Astrocyte (in vitro differentiated cells and primary cell): ENCODE measurements at regions not wholly inside any gene's neighbourhood (a gene's known extent, or its start where the extent isn't known, plus 50 kb on each side); places are given as distances from the start of the nearest gene placed in this dataset.

Source experiments
- DNase-seq: peaks from one replicate; pipeline ENCODE4 v3.0.0-alpha.2; 2010; ENCODE audit warnings: low read depth
- FAIRE-seq: peaks from 2 replicates; lab custom pipeline; 2011; peaks lifted over from hg19 to GRCh38; lab: Jason Lieb, UNC
- H2AFZ ChIP-seq: 2 replicates; pipeline ENCODE4 v1.6.0; 2012; ENCODE audit warnings: low read depth, low read length, inconsistent platforms
- H3K27ac ChIP-seq: 2 replicates; pipeline ENCODE4 v1.5.1; 2011; ENCODE audit warnings: low read depth, low read length, inconsistent platforms
- H3K27me3 ChIP-seq: 2 replicates; pipeline ENCODE4 v1.6.0; 2011; ENCODE audit warnings: low read length, inconsistent platforms; ENCODE audit not compliant: insufficient read depth
- H3K36me3 ChIP-seq: 2 replicates; pipeline ENCODE4 v1.5.1; 2011; ENCODE audit warnings: low read length, inconsistent platforms; ENCODE audit not compliant: insufficient read depth
- H3K4me1 ChIP-seq: 2 replicates; pipeline ENCODE4 v1.5.1; 2011; ENCODE audit warnings: low read length, inconsistent platforms; ENCODE audit not compliant: insufficient read depth
- H3K4me2 ChIP-seq: 2 replicates; pipeline ENCODE4 v1.6.0; 2012; ENCODE audit warnings: low read length, inconsistent platforms
- H3K4me3 ChIP-seq: 2 replicates; pipeline ENCODE4 v1.5.1; 2011; ENCODE audit warnings: low read depth, mild to moderate bottlenecking, low read length, inconsistent platforms; ENCODE audit not compliant: insufficient read depth
- H3K79me2 ChIP-seq: 2 replicates; pipeline ENCODE4 v1.6.0; 2012; ENCODE audit warnings: mild to moderate bottlenecking, low read length, inconsistent platforms; ENCODE audit not compliant: insufficient read depth
- H3K9ac ChIP-seq: 2 replicates; pipeline ENCODE4 v1.6.0; 2012; ENCODE audit warnings: mild to moderate bottlenecking, low read length, inconsistent platforms
- H3K9me3 ChIP-seq: 2 replicates; pipeline ENCODE4 v1.5.1; 2012; ENCODE audit warnings: low read depth, mild to moderate bottlenecking, low read length, inconsistent platforms; ENCODE audit not compliant: insufficient read depth
- H4K20me1 ChIP-seq: 2 replicates; pipeline ENCODE4 v1.6.0; 2012; ENCODE audit warnings: low read length, inconsistent platforms; ENCODE audit not compliant: insufficient read depth
- H3K27ac Mint-ChIP-seq: one replicate; pipeline ENCODE4 v1.8.0; 2021; ENCODE audit warnings: mild to moderate bottlenecking, mixed read lengths; ENCODE audit not compliant: unreplicated experiment
- H3K27me3 Mint-ChIP-seq: one replicate; pipeline ENCODE4 v1.8.0; 2021; ENCODE audit warnings: low read depth, mixed read lengths; ENCODE audit not compliant: unreplicated experiment
- H3K36me3 Mint-ChIP-seq: one replicate; pipeline ENCODE4 v1.8.0; 2021; ENCODE audit warnings: low read depth, mixed read lengths; ENCODE audit not compliant: unreplicated experiment
- H3K4me1 Mint-ChIP-seq: one replicate; pipeline ENCODE4 v1.8.0; 2021; ENCODE audit warnings: low read depth, mixed read lengths; ENCODE audit not compliant: unreplicated experiment
- H3K4me3 Mint-ChIP-seq: one replicate; pipeline ENCODE4 v1.8.0; 2021; ENCODE audit warnings: mild to moderate bottlenecking, moderate library complexity, mixed read lengths; ENCODE audit not compliant: unreplicated experiment
- H3K9me3 Mint-ChIP-seq: one replicate; pipeline ENCODE4 v1.8.0; 2021; ENCODE audit warnings: mild to moderate bottlenecking, mixed read lengths; ENCODE audit not compliant: unreplicated experiment
- CTCF ChIP-seq: IDR thresholded peaks from 2 replicates; pipeline ENCODE4 v1.5.1; 2011; ENCODE audit warnings: low read depth, mild to moderate bottlenecking, inconsistent platforms, low read length, moderate library complexity; ENCODE audit not compliant: insufficient read depth
- EZH2 ChIP-seq: IDR thresholded peaks from 2 replicates; pipeline ENCODE4 v1.6.1; 2012; ENCODE audit warnings: mild to moderate bottlenecking, low read length, inconsistent platforms; ENCODE audit not compliant: insufficient read depth

- H3K4me2 ChIP-seq = no peak overlapping the region
- DNase-seq (no peak), FAIRE-seq (no peak)
- H3K36me3 ChIP-seq = no peaks in the 10 kb centered on the region
- no peaks in the 10 kb centered on the region for H4K20me1 ChIP-seq
- Mint-ChIP-seq H3K27me3 (no peaks in the 10 kb centered on the region), H3K27ac (no peak overlapping the region), H3K36me3 (no peaks in the 10 kb centered on the region), H3K4me3 (no peak overlapping the region), H3K9me3 (peaks cover 7% of the 10 kb centered on the region), H3K4me1 (no peaks in the 10 kb centered on the region)
- TF ChIP-seq CTCF (no peak), EZH2 (no peak)
- H3K9me3 ChIP-seq = no peaks in the 10 kb centered on the region
- H3K27ac ChIP-seq = no peak overlapping the region
- H3K79me2 ChIP-seq = no peaks in the 10 kb centered on the region
- H3K4me1 ChIP-seq = no peaks in the 10 kb centered on the region
- no peaks in the 10 kb centered on the region for H3K27me3 ChIP-seq
- H2AFZ ChIP-seq = no peak overlapping the region
- H3K4me3 ChIP-seq = no peak overlapping the region
- no peak overlapping the region for H3K9ac ChIP-seq
Observed at GRCh38 chr11:91587131-91587530, 637.5 kb upstream of the FAT3 start.

DNA sequence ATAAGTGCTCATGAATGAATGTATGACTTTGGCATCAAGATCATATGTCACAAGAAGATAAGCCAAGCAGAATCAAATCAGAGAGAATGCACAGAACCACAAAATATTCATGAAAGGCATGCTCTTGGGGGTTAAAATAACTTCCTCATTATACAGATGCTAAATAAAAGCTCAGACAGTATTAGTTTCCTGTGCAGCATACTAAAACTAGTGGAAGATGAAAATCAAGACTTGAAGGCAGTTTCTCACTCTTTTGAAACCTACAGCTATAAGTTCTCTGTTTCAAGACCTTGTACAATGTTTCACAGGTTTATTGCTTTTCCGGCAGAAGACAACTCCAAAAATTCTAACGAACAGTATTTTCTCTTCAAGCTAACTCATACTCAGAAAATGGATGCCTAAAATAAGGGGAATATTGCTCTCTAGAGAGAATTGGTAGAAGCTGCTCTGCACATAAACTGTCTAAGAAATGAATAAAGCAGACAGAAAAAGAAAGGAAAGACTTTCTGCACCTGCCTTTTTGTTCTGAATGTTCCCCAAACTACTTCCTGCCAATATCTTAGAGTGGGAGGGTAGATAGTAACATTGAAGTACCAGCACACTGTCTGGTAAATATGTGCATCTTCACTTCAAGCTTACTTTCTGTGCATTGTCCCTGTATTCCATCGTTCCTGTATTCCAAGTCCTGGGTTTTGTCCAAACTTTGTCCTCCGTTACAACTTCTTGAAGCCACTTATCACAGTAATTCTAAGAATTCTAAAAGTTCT lies 639.4 kb upstream of the FAT3 start:
- Histone ChIP-seq H3K4me1 (no peaks in the 10 kb centered on the region), H3K9me3 (no peaks in the 10 kb centered on the region), H3K79me2 (no peaks in the 10 kb centered on the region), H3K4me2 (no peak overlapping the region), H3K27me3 (no peaks in the 10 kb centered on the region), H3K4me3 (no peak overlapping the region), H3K36me3 (no peaks in the 10 kb centered on the region), H3K9ac (no peak overlapping the region), H4K20me1 (no peaks in the 10 kb centered on the region), H2AFZ (no peak overlapping the region), H3K27ac (no peak overlapping the region)
- H3K27me3 Mint-ChIP-seq = no peaks in the 10 kb centered on the region
- DNase-seq (no peak), FAIRE-seq (no peak)
- H3K4me3 Mint-ChIP-seq = no peak overlapping the region
- H3K36me3 Mint-ChIP-seq = no peaks in the 10 kb centered on the region
- no peak overlapping the region for H3K27ac Mint-ChIP-seq
- no peaks in the 10 kb centered on the region for H3K4me1 Mint-ChIP-seq
- peaks cover 9% of the 10 kb centered on the region for H3K9me3 Mint-ChIP-seq
- TF ChIP-seq CTCF (no peak), EZH2 (no peak)

- no peak for DNase-seq
- H3K27ac Mint-ChIP-seq = no peak overlapping the region
- no peaks in the 10 kb centered on the region for H3K27me3 Mint-ChIP-seq
- H3K36me3 ChIP-seq = no peaks in the 10 kb centered on the region
- H2AFZ ChIP-seq = no peak overlapping the region
- no peak overlapping the region for H3K4me3 Mint-ChIP-seq
- no peak overlapping the region for H3K9ac ChIP-seq
- no peak for FAIRE-seq
- no peaks in the 10 kb centered on the region for H3K27me3 ChIP-seq
- H3K4me1 Mint-ChIP-seq = no peaks in the 10 kb centered on the region
- H3K79me2 ChIP-seq = no peaks in the 10 kb centered on the region
- TF ChIP-seq CTCF = no peak
- TF ChIP-seq EZH2 = no peak
- no peak overlapping the region for H3K27ac ChIP-seq
- no peaks in the 10 kb centered on the region for H3K4me1 ChIP-seq
- H3K4me3 ChIP-seq = no peak overlapping the region
- H3K9me3 ChIP-seq = no peaks in the 10 kb centered on the region
- H3K36me3 Mint-ChIP-seq = no peaks in the 10 kb centered on the region
- H3K4me2 ChIP-seq = no peak overlapping the region
- no peaks in the 10 kb centered on the region for H4K20me1 ChIP-seq
- no peaks in the 10 kb centered on the region for H3K9me3 Mint-ChIP-seq
Observed at GRCh38 chr11:91563176-91563575, 661.4 kb upstream of the FAT3 start.
